Testis (tissue), 2 donors: ENCODE measurements at regions not wholly inside any gene's neighbourhood (a gene's known extent, or its start where the extent isn't known, plus 50 kb on each side); places are given as distances from the start of the nearest gene placed in this dataset.

Experiments used
- POLR2A ChIP-seq: fragments of 450-650 bp; IDR thresholded peaks from one replicate; pipeline ENCODE4 v1.6.1; 2017; ENCODE audit warnings: antibody characterized with exemption, mild to moderate bottlenecking, moderate library complexity
- TF ChIP-seq, protein P1 (sequence below), 3 experiments: fragments of 450-650 bp in 2 of 3; fragments of 200-600 bp in 1 of 3; sonication (generic) in 1 of 3; IDR thresholded peaks; one replicate each; pipeline ENCODE4 v1.5.1; 2016 to 2019; ENCODE audit warnings: antibody characterized with exemption in 3 of 3, mild to moderate bottlenecking in 2 of 3, moderate library complexity in 1 of 3

DNA sequence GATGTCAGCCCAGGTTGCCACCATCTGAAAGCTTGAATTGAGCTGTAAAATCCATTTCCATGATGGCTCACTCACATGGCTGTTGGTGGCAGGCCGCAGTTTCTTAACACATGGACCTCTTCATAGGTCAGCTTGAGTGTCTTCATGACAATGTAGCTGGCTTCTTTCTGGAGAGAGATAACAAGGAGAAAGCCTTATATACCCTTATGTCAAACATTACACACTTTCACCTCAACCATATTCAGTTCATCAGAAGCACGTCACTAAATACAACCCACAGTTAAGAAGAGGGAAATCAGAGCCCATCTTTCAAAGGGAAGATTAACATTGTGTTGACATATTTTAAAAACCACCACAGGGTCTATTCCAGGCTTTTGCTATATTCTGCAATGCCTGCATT, 604.4 kb downstream of the PRELID2 start:
- TF ChIP-seq, protein P1, sequence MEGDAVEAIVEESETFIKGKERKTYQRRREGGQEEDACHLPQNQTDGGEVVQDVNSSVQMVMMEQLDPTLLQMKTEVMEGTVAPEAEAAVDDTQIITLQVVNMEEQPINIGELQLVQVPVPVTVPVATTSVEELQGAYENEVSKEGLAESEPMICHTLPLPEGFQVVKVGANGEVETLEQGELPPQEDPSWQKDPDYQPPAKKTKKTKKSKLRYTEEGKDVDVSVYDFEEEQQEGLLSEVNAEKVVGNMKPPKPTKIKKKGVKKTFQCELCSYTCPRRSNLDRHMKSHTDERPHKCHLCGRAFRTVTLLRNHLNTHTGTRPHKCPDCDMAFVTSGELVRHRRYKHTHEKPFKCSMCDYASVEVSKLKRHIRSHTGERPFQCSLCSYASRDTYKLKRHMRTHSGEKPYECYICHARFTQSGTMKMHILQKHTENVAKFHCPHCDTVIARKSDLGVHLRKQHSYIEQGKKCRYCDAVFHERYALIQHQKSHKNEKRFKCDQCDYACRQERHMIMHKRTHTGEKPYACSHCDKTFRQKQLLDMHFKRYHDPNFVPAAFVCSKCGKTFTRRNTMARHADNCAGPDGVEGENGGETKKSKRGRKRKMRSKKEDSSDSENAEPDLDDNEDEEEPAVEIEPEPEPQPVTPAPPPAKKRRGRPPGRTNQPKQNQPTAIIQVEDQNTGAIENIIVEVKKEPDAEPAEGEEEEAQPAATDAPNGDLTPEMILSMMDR (IDR thresholded peaks at IDR 0.05): no peak
- TF ChIP-seq POLR2A: no peak
